GM12878 (cell line): ENCODE measurements at regions not wholly inside any gene's neighbourhood (a gene's known extent, or its start where the extent isn't known, plus 50 kb on each side); places are given as distances from the start of the nearest gene placed in this dataset.

Source experiments
- EP300 ChIP-seq, 2 experiments: fragments of 150-350 bp in 1 of 2; IDR thresholded peaks; 2 replicates each; pipeline ENCODE4 v1.6.1; 2011 to 2012; ENCODE audit warnings: low read depth in 2 of 2, low read length in 2 of 2, borderline replicate concordance in 1 of 2, improper control_type of control experiment in 1 of 2, inconsistent platforms in 1 of 2; ENCODE audit not compliant: control insufficient read depth in 1 of 2
- EZH2 ChIP-seq: IDR thresholded peaks from 2 replicates; pipeline ENCODE4 v1.6.1; 2012; ENCODE audit warnings: low read depth, mild to moderate bottlenecking, control low read depth, inconsistent platforms, low read length, borderline replicate concordance; ENCODE audit not compliant: control insufficient read depth
- MYC ChIP-seq: IDR thresholded peaks from 2 replicates; pipeline ENCODE4 v1.6.1; 2011; ENCODE audit warnings: mild to moderate bottlenecking, low read length, moderate library complexity, inconsistent platforms; ENCODE audit not compliant: insufficient read depth, insufficient replicate concordance, insufficient read length, severe bottlenecking
- NR2F1 ChIP-seq: fragments of 450-650 bp; conservative IDR thresholded peaks from 2 replicates; pipeline ENCODE4 v1.6.1; 2017; ENCODE audit warnings: mild to moderate bottlenecking
- POLR2A ChIP-seq: IDR thresholded peaks from 2 replicates; pipeline ENCODE4 v1.6.1; 2011; ENCODE audit warnings: low read depth, mild to moderate bottlenecking, low read length
- SMAD1 ChIP-seq: fragments of 450-650 bp; IDR thresholded peaks from 2 replicates; pipeline ENCODE4 v1.6.1; 2018; ENCODE audit warnings: mild to moderate bottlenecking, low read depth; ENCODE audit not compliant: partially characterized antibody
- SREBF1 ChIP-seq: IDR thresholded peaks from 2 replicates; pipeline ENCODE4 v1.6.1; 2012; ENCODE audit warnings: mild to moderate bottlenecking, low read length
- SUZ12 ChIP-seq: fragments of 200-600 bp; sonication (generic); IDR thresholded peaks from one replicate; pipeline ENCODE4 v1.6.1; 2018; ENCODE audit warnings: antibody characterized with exemption, mild to moderate bottlenecking; ENCODE audit not compliant: unreplicated experiment
- TAF1 ChIP-seq: IDR thresholded peaks from 2 replicates; pipeline ENCODE4 v1.6.1; 2011; ENCODE audit warnings: mild to moderate bottlenecking, low read depth, low read length, borderline replicate concordance
- TCF12 ChIP-seq: IDR thresholded peaks from 2 replicates; pipeline ENCODE4 v1.6.1; 2011; ENCODE audit warnings: low read depth, mild to moderate bottlenecking, low read length
- TCF3 ChIP-seq: IDR thresholded peaks from 2 replicates; pipeline ENCODE4 v1.6.1; 2012; ENCODE audit warnings: low read depth, mild to moderate bottlenecking, low read length, borderline replicate concordance; ENCODE audit not compliant: insufficient read depth
- TF ChIP-seq, protein P1 (sequence below), 3 experiments: IDR thresholded peaks in 2 of 3; conservative IDR thresholded peaks in 1 of 3; 2 replicates each; pipeline ENCODE4 v1.5.1; 2011; ENCODE audit warnings: low read depth in 3 of 3, low read length in 3 of 3, mild to moderate bottlenecking in 3 of 3, control low read depth in 2 of 3, moderate library complexity in 2 of 3, inconsistent platforms in 1 of 3, mixed read lengths in 1 of 3; ENCODE audit not compliant: control insufficient read depth in 2 of 3, insufficient read depth in 1 of 3; ENCODE audit errors: extremely low read depth in 1 of 3
- TF ChIP-seq, protein P2 (sequence below): IDR thresholded peaks from 2 replicates; pipeline ENCODE4 v1.6.1; 2011; ENCODE audit warnings: mild to moderate bottlenecking, low read depth, low read length, moderate library complexity; ENCODE audit not compliant: insufficient replicate concordance
- TF ChIP-seq, protein P3 (sequence below): IDR thresholded peaks from 2 replicates; pipeline ENCODE4 v1.6.1; 2011; ENCODE audit warnings: low read depth, mild to moderate bottlenecking, low read length, moderate library complexity, borderline replicate concordance; ENCODE audit errors: extremely low read depth

DNA sequence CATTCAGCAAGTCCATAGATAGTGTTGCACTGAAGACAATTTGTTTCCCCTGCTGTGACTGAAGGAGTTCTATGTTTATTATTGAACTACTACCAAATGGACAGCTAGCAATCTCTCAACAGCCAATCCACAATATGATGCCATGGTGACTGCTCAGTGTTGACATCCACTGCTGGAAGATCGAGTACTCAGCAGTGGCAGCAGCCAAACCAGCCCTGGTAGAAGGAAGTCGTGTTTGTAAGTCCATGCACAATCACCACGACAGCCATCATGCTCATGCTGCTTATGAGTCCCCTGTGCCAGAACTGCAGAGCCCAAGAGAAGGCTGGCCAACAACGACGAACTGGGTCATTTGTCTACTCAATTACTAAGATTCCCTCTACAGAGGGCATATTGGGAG, 66.4 kb downstream of the OSR1 start:
- TF ChIP-seq SUZ12 (no peak), POLR2A (no peak), MYC (no peak), TCF3 (no peak), SMAD1 (no peak), NR2F1 (no peak), TCF12 (no peak), EZH2 (no peak), SREBF1 (no peak), EP300 (IDR thresholded peaks at IDR 0.05; ENCODE audit: borderline replicate concordance in 1 of 2, control insufficient read depth in 1 of 2, low read depth in 2 of 2, low read length in 2 of 2) (no peak), TAF1 (no peak)
- TF ChIP-seq, protein P1, sequence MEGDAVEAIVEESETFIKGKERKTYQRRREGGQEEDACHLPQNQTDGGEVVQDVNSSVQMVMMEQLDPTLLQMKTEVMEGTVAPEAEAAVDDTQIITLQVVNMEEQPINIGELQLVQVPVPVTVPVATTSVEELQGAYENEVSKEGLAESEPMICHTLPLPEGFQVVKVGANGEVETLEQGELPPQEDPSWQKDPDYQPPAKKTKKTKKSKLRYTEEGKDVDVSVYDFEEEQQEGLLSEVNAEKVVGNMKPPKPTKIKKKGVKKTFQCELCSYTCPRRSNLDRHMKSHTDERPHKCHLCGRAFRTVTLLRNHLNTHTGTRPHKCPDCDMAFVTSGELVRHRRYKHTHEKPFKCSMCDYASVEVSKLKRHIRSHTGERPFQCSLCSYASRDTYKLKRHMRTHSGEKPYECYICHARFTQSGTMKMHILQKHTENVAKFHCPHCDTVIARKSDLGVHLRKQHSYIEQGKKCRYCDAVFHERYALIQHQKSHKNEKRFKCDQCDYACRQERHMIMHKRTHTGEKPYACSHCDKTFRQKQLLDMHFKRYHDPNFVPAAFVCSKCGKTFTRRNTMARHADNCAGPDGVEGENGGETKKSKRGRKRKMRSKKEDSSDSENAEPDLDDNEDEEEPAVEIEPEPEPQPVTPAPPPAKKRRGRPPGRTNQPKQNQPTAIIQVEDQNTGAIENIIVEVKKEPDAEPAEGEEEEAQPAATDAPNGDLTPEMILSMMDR (IDR thresholded peaks at IDR 0.05 in 2 of 3, conservative IDR thresholded peaks at IDR 0.05 in 1 of 3; ENCODE audit: control insufficient read depth in 2 of 3, extremely low read depth in 1 of 3, insufficient read depth in 1 of 3, low read depth in 3 of 3, low read length in 3 of 3): no peak
- TF ChIP-seq, protein P2, sequence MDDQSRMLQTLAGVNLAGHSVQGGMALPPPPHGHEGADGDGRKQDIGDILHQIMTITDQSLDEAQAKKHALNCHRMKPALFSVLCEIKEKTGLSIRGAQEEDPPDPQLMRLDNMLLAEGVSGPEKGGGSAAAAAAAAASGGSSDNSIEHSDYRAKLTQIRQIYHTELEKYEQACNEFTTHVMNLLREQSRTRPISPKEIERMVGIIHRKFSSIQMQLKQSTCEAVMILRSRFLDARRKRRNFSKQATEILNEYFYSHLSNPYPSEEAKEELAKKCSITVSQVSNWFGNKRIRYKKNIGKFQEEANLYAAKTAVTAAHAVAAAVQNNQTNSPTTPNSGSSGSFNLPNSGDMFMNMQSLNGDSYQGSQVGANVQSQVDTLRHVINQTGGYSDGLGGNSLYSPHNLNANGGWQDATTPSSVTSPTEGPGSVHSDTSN: no peak
- TF ChIP-seq, protein P3, sequence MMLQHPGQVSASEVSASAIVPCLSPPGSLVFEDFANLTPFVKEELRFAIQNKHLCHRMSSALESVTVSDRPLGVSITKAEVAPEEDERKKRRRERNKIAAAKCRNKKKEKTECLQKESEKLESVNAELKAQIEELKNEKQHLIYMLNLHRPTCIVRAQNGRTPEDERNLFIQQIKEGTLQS: no peak
